ENCODE measurements at regions not wholly inside any gene's neighbourhood (a gene's known extent, or its start where the extent isn't known, plus 50 kb on each side); places are given as distances from the start of the nearest gene placed in this dataset.

DNA sequence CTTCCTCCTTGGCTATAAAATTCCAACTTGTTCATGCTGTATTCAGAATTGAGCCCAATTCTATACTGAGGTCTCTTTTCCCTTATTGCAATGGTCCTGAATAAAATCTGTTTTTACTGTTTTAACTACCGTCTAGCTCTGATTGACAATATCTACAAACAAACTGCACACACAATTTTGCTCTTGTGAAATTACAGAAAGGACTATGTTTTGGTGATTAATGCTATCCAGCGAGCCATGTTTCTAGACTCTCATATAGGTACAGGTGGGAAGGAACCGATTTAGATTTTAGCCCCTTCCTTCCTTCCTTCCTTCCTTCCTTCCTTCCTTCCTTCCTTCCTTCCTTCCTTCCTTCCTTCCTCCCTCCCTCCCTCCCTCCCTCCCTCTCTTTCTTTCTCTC is 254.4 kb downstream of the SLC4A3 start:
- ChIA-PET CTCF (no interaction called here), POLR2A (no interaction called here)
- Histone ChIP-seq H3K4me1 (ENCODE audit: insufficient read depth, low read length) (no peaks in the 10 kb centered on the region), H3K27ac (ENCODE audit: low read depth in 1 of 2, low read length in 2 of 2) (no peak overlapping the region), H3K9me3 (ENCODE audit: control insufficient read depth in 1 of 2, insufficient read depth in 1 of 2, low read length in 2 of 2) (peaks cover 0 to 4% of the 10 kb centered on the region in 2 experiments), H3K27me3 (ENCODE audit: control insufficient read depth in 1 of 2, insufficient read depth in 2 of 2, low read length in 2 of 2) (peaks cover 0 to 11% of the 10 kb centered on the region in 2 experiments), H3K4me3 (ENCODE audit: low read length) (no peak overlapping the region), H3K36me3 (ENCODE audit: insufficient read depth, low read length) (no peaks in the 10 kb centered on the region)
- DNase-seq (no peak), ATAC-seq (ENCODE audit: poor library complexity) (no peak)
- intact Hi-C loops (cut with DNase I, micrococcal nuclease): no loop called here
- TF ChIP-seq CTCF (IDR thresholded peaks at IDR 0.05): no peak
- H3K36me3 Mint-ChIP-seq (ENCODE audit: low read depth): no peaks in the 10 kb centered on the region
- H3K4me3 Mint-ChIP-seq: no peak overlapping the region
- H3K27me3 Mint-ChIP-seq: peaks cover 16% of the 10 kb centered on the region
- no peak overlapping the region for H3K27ac Mint-ChIP-seq
- H3K4me1 Mint-ChIP-seq (ENCODE audit: low read depth): no peaks in the 10 kb centered on the region
- no peaks in the 10 kb centered on the region for H3K9me3 Mint-ChIP-seq

- Mint-ChIP-seq H3K27me3 (peaks cover 18% of the 10 kb centered on the region), H3K4me1 (ENCODE audit: low read depth) (no peaks in the 10 kb centered on the region), H3K9me3 (no peaks in the 10 kb centered on the region), H3K27ac (no peak overlapping the region), H3K4me3 (no peak overlapping the region), H3K36me3 (ENCODE audit: low read depth) (no peaks in the 10 kb centered on the region)
- peaks cover 7 to 18% of the 10 kb centered on the region in 2 experiments for H3K27me3 ChIP-seq (ENCODE audit: control insufficient read depth in 1 of 2, insufficient read depth in 2 of 2, low read length in 2 of 2)
- no peak overlapping the region for H3K27ac ChIP-seq (ENCODE audit: low read depth in 1 of 2, low read length in 2 of 2)
- intact Hi-C loops (cut with DNase I, micrococcal nuclease): no loop called here
- DNase-seq: no peak
- ChIA-PET CTCF (no interaction called here), POLR2A (no interaction called here)
- H3K4me1 ChIP-seq (ENCODE audit: insufficient read depth, low read length): no peaks in the 10 kb centered on the region
- no peaks in the 10 kb centered on the region for H3K36me3 ChIP-seq (ENCODE audit: insufficient read depth, low read length)
- no peak for ATAC-seq (ENCODE audit: poor library complexity)
- H3K9me3 ChIP-seq (ENCODE audit: control insufficient read depth in 1 of 2, insufficient read depth in 1 of 2, low read length in 2 of 2): peaks cover 0 to 5% of the 10 kb centered on the region in 2 experiments
- TF ChIP-seq CTCF (IDR thresholded peaks at IDR 0.05): no peak
- no peak overlapping the region for H3K4me3 ChIP-seq (ENCODE audit: low read length)
Observed at GRCh38 chr2:219886615-219887014, 259.2 kb downstream of the SLC4A3 start.

DNA sequence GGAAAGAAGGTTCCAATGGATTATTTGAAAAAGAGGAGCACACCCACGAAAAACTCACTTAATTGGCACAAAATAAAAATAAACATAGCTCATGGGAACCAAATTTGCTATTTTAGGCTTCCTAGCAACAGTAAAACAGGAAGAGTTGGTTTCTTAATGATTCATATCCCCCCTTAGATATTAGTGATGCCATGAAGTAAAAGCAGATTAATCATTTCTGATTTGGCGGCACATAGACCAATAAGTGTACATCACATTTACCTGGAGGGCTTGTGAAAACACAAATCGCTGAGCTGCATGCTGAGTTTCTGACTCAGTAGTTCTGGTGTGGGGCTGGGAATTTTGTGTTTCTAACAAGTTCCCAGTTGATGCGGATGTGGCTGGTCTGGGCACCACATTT is 260.4 kb downstream of the SLC4A3 start:
- Histone ChIP-seq H3K4me1 (ENCODE audit: insufficient read depth, low read length) (no peaks in the 10 kb centered on the region), H3K27me3 (ENCODE audit: control insufficient read depth in 1 of 2, insufficient read depth in 2 of 2, low read length in 2 of 2) (peaks cover 7 to 18% of the 10 kb centered on the region in 2 experiments), H3K9me3 (ENCODE audit: control insufficient read depth in 1 of 2, insufficient read depth in 1 of 2, low read length in 2 of 2) (peaks cover 0 to 7% of the 10 kb centered on the region in 2 experiments), H3K4me3 (ENCODE audit: low read length) (no peak overlapping the region), H3K27ac (ENCODE audit: low read depth in 1 of 2, low read length in 2 of 2) (no peak overlapping the region), H3K36me3 (ENCODE audit: insufficient read depth, low read length) (no peaks in the 10 kb centered on the region)
- Mint-ChIP-seq H3K9me3 (no peaks in the 10 kb centered on the region), H3K36me3 (ENCODE audit: low read depth) (no peaks in the 10 kb centered on the region), H3K4me1 (ENCODE audit: low read depth) (no peaks in the 10 kb centered on the region), H3K27ac (no peak overlapping the region), H3K4me3 (no peak overlapping the region), H3K27me3 (peaks cover 26% of the 10 kb centered on the region)
- POLR2A ChIA-PET: no interaction called here
- intact Hi-C loops (cut with DNase I, micrococcal nuclease): no loop called here
- DNase-seq: no peak
- no peak for ATAC-seq (ENCODE audit: poor library complexity)
- CTCF ChIA-PET: no interaction called here
- TF ChIP-seq CTCF (IDR thresholded peaks at IDR 0.05): no peak
